A673 (cell line): ENCODE measurements at regions not wholly inside any gene's neighbourhood (a gene's known extent, or its start where the extent isn't known, plus 50 kb on each side); places are given as distances from the start of the nearest gene placed in this dataset.

Source experiments
- EZH2 ChIP-seq: fragments of 200-600 bp; sonication (generic); IDR thresholded peaks from 2 replicates; pipeline ENCODE4 v1.6.1; 2017; ENCODE audit warnings: borderline replicate concordance, low read depth, mild to moderate bottlenecking, mixed read lengths, antibody characterized with exemption, low read length; ENCODE audit not compliant: poor library complexity, severe bottlenecking
- TF ChIP-seq, protein P1 (sequence below): fragments of 300-800, 200-600 bp; sonication (generic); conservative IDR thresholded peaks from 2 replicates; pipeline ENCODE4 v1.5.1; 2017; ENCODE audit warnings: low read depth, mild to moderate bottlenecking, antibody characterized with exemption, low read length, moderate library complexity, mixed read lengths

DNA sequence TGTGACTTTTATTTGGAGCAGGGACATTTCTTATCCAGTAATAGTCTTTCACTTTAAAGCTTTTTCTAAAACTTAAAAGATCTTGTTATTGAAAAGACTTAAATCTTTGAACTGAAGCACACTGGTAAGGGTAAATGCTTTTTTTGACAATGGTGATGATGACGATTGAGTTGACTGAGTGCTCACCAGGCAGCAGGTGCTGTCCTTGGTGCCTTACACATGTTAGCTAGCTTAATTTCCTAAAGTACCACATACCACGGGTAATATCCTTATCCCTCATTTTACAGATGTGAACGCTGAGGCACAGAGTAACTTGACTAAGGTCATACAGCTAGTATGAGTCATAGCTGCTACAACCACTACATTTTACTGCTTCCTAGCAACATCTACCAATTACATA is 200.0 kb downstream of the XPNPEP1 start:
- TF ChIP-seq, protein P1, sequence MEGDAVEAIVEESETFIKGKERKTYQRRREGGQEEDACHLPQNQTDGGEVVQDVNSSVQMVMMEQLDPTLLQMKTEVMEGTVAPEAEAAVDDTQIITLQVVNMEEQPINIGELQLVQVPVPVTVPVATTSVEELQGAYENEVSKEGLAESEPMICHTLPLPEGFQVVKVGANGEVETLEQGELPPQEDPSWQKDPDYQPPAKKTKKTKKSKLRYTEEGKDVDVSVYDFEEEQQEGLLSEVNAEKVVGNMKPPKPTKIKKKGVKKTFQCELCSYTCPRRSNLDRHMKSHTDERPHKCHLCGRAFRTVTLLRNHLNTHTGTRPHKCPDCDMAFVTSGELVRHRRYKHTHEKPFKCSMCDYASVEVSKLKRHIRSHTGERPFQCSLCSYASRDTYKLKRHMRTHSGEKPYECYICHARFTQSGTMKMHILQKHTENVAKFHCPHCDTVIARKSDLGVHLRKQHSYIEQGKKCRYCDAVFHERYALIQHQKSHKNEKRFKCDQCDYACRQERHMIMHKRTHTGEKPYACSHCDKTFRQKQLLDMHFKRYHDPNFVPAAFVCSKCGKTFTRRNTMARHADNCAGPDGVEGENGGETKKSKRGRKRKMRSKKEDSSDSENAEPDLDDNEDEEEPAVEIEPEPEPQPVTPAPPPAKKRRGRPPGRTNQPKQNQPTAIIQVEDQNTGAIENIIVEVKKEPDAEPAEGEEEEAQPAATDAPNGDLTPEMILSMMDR, result no peak
- TF ChIP-seq EZH2, result no peak
